K562 (cell line): ENCODE measurements at regions not wholly inside any gene's neighbourhood (a gene's known extent, or its start where the extent isn't known, plus 50 kb on each side); places are given as distances from the start of the nearest gene placed in this dataset.
"Not testable (repeated sequence)": the region's sequence is repeated elsewhere in the genome, so short reads cannot be mapped to it uniquely, and the experiment has no call there.

Experiments used
- CHD1 ChIP-seq: fragments of 200-600 bp; sonication (generic); IDR thresholded peaks from one replicate; pipeline ENCODE4 v1.6.1; 2012; ENCODE audit warnings: mild to moderate bottlenecking, moderate library complexity, low read length, inconsistent platforms
- CTCF ChIP-seq, 3 experiments: IDR thresholded peaks in 2 of 3; conservative IDR thresholded peaks in 1 of 3; 2 replicates each; pipeline ENCODE4 v1.5.1; 2011 to 2012; ENCODE audit warnings: low read length in 3 of 3, mild to moderate bottlenecking in 3 of 3, control low read depth in 2 of 3, improper control_type of control experiment in 1 of 3, inconsistent platforms in 1 of 3, low read depth in 1 of 3, mixed read lengths in 1 of 3, moderate library complexity in 1 of 3; ENCODE audit not compliant: insufficient read depth in 2 of 3
- EGR1 ChIP-seq: fragments of 450-650 bp; conservative IDR thresholded peaks from 2 replicates; pipeline ENCODE4 v1.6.1; 2017; ENCODE audit warnings: mild to moderate bottlenecking
- ERF ChIP-seq: fragments of 450-650 bp; formaldehyde crosslinking; IDR thresholded peaks from 2 replicates; pipeline ENCODE4 v1.4.0; 2020; ENCODE audit warnings: mild to moderate bottlenecking, mixed read lengths
- EZH2 ChIP-seq: IDR thresholded peaks from 2 replicates; pipeline ENCODE4 v1.6.1; 2012; ENCODE audit warnings: low read depth, mild to moderate bottlenecking, inconsistent platforms, low read length, borderline replicate concordance
- FOXK2 ChIP-seq, 2 experiments: fragments of 450-650 bp; IDR thresholded peaks in 1 of 2; conservative IDR thresholded peaks in 1 of 2; 2 replicates each; pipeline ENCODE4 v1.6.1; 2016; ENCODE audit warnings: low read depth in 2 of 2, mild to moderate bottlenecking in 1 of 2
- NR2C2 ChIP-seq, 2 experiments: fragments of 200-800 bp in 1 of 2; sonication (Bioruptor generic) in 1 of 2; sonication (generic) in 1 of 2; formaldehyde crosslinking in 1 of 2; IDR thresholded peaks; 2 replicates each; pipeline versions ENCODE4 v1.6.1 to v1.8.0; 2016 to 2022; ENCODE audit warnings: mild to moderate bottlenecking in 1 of 2, missing compliant biosample characterization in 1 of 2, missing genetic modification characterization in 1 of 2, missing genetic modification reagents in 1 of 2
- PRDM10 ChIP-seq: fragments of 450-650 bp; IDR thresholded peaks from 2 replicates; pipeline ENCODE4 v1.6.1; 2018; ENCODE audit not compliant: partially characterized antibody
- ZBED1 ChIP-seq: IDR thresholded peaks from 2 replicates; pipeline ENCODE4 v1.6.1; 2014
- ZKSCAN1 ChIP-seq: fragments of 150-350 bp; IDR thresholded peaks from 2 replicates; pipeline ENCODE4 v1.6.1; 2016; ENCODE audit warnings: low read depth, low read length
- ZKSCAN8 ChIP-seq: fragments of 200-800 bp; sonication (Bioruptor generic); IDR thresholded peaks from 2 replicates; pipeline ENCODE4 v1.6.1; 2016; ENCODE audit warnings: missing genetic modification characterization, missing compliant biosample characterization
- TF ChIP-seq, protein P1 (sequence below): sonication (generic); formaldehyde crosslinking; IDR thresholded peaks from 2 replicates; pipeline ENCODE4 v1.8.1; 2023; ENCODE audit warnings: mild to moderate bottlenecking, missing genetic modification reagents, moderate library complexity
- TF ChIP-seq, protein P2 (sequence below): sonication (generic); formaldehyde crosslinking; IDR thresholded peaks from 2 replicates; pipeline ENCODE4 v1.8.0; 2023; ENCODE audit warnings: mild to moderate bottlenecking, missing genetic modification reagents

- TF ChIP-seq PRDM10; EZH2; ZKSCAN1; ZBED1; FOXK2 (conservative IDR thresholded peaks at IDR 0.05 in 1 of 2, IDR thresholded peaks at IDR 0.05 in 1 of 2; ENCODE audit: low read depth in 2 of 2); NR2C2 (CRISPR knock-in tag; IDR thresholded peaks at IDR 0.05); NR2C2 (tag; IDR thresholded peaks at IDR 0.05); EGR1; ZKSCAN8 (CRISPR knock-in tag); ERF; CTCF (IDR thresholded peaks at IDR 0.05 in 2 of 3, conservative IDR thresholded peaks at IDR 0.05 in 1 of 3; ENCODE audit: insufficient read depth in 2 of 3, low read depth in 1 of 3, low read length in 3 of 3); CHD1: not testable (repeated sequence)
- TF ChIP-seq, protein P1, sequence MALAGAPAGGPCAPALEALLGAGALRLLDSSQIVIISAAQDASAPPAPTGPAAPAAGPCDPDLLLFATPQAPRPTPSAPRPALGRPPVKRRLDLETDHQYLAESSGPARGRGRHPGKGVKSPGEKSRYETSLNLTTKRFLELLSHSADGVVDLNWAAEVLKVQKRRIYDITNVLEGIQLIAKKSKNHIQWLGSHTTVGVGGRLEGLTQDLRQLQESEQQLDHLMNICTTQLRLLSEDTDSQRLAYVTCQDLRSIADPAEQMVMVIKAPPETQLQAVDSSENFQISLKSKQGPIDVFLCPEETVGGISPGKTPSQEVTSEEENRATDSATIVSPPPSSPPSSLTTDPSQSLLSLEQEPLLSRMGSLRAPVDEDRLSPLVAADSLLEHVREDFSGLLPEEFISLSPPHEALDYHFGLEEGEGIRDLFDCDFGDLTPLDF (CRISPR knock-in tag), result not testable (repeated sequence)
- TF ChIP-seq, protein P2, sequence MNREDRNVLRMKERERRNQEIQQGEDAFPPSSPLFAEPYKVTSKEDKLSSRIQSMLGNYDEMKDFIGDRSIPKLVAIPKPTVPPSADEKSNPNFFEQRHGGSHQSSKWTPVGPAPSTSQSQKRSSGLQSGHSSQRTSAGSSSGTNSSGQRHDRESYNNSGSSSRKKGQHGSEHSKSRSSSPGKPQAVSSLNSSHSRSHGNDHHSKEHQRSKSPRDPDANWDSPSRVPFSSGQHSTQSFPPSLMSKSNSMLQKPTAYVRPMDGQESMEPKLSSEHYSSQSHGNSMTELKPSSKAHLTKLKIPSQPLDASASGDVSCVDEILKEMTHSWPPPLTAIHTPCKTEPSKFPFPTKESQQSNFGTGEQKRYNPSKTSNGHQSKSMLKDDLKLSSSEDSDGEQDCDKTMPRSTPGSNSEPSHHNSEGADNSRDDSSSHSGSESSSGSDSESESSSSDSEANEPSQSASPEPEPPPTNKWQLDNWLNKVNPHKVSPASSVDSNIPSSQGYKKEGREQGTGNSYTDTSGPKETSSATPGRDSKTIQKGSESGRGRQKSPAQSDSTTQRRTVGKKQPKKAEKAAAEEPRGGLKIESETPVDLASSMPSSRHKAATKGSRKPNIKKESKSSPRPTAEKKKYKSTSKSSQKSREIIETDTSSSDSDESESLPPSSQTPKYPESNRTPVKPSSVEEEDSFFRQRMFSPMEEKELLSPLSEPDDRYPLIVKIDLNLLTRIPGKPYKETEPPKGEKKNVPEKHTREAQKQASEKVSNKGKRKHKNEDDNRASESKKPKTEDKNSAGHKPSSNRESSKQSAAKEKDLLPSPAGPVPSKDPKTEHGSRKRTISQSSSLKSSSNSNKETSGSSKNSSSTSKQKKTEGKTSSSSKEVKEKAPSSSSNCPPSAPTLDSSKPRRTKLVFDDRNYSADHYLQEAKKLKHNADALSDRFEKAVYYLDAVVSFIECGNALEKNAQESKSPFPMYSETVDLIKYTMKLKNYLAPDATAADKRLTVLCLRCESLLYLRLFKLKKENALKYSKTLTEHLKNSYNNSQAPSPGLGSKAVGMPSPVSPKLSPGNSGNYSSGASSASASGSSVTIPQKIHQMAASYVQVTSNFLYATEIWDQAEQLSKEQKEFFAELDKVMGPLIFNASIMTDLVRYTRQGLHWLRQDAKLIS (CRISPR knock-in tag), result not testable (repeated sequence)
These were observed 461.0 kb downstream of the RPIA start for GRCh38 chr2:89152501-89152900.
